HepG2 (cell line): ENCODE measurements at regions not wholly inside any gene's neighbourhood (a gene's known extent, or its start where the extent isn't known, plus 50 kb on each side); places are given as distances from the start of the nearest gene placed in this dataset.
"Not testable (repeated sequence)": the region's sequence is repeated elsewhere in the genome, so short reads cannot be mapped to it uniquely, and the experiment has no call there.

Experiments
- ATAC-seq: fragments of 200-7000 bp; cut with Tn5 transposase; 3 replicates; pipeline ENCODE4 v1.9.1; 2020; ENCODE audit warnings: mild to moderate bottlenecking, moderate library complexity
- BruUV-seq: library from RNA; stranded (reverse); fragments of 400-500 nt; replicated peaks from 2 replicates; lab custom pipeline; 2021; lab: Mats Ljungman, UMichigan
- CTCF ChIA-PET: fragments of 300-600 bp; formaldehyde crosslinking; extraction: SDS; loops from one replicate; lab custom pipeline; 2021; ENCODE audit warnings: low total read pairs, inconsistent platforms, low intra/inter-chr PET ratio; lab: Yijun Ruan, JAX
- POLR2A ChIA-PET: fragments of 350-600 bp; sonication (Branson Sonifier 250); formaldehyde crosslinking; loops from one replicate; lab custom pipeline; 2020; ENCODE audit warnings: antibody characterized with exemption, inconsistent platforms; lab: Yijun Ruan, JAX
- DNase-seq: peaks from one replicate; pipeline ENCODE4 v3.0.0-alpha.2; 2015; ENCODE audit warnings: low spot score
- FAIRE-seq: peaks from 3 replicates; lab custom pipeline; 2011; peaks lifted over from hg19 to GRCh38; lab: Jason Lieb, UNC
- H2AFZ ChIP-seq: one replicate; pipeline ENCODE4 v1.6.1; 2011; ENCODE audit warnings: low read length, inconsistent platforms
- H3K27ac ChIP-seq: fragments of 300-600 bp; 3 replicates; pipeline ENCODE4 v1.8.0; 2011; ENCODE audit warnings: mixed run types, mild to moderate bottlenecking, mixed read lengths, low read length, inconsistent platforms; ENCODE audit not compliant: insufficient read depth; ENCODE audit errors: extremely low read length
- H3K27me3 ChIP-seq, 2 experiments: fragments of 200-600 bp in 1 of 2; 2 replicates in 1 of 2; 3 replicates in 1 of 2; pipeline versions ENCODE4 v1.6.0 to v1.8.0; 2011; ENCODE audit warnings: low read length in 2 of 2, mild to moderate bottlenecking in 2 of 2, moderate library complexity in 2 of 2, inconsistent platforms in 1 of 2; ENCODE audit not compliant: insufficient read depth in 2 of 2, control insufficient read depth in 1 of 2
- H3K36me3 ChIP-seq, 2 experiments: fragments of 200-600 bp in 1 of 2; replicated peaks in 1 of 2; 2 replicates in 1 of 2; 3 replicates in 1 of 2; pipeline versions ENCODE4 v1.5.1 to v1.8.0; 2011; ENCODE audit warnings: low read length in 2 of 2, inconsistent platforms in 1 of 2; ENCODE audit not compliant: insufficient read depth in 2 of 2, control insufficient read depth in 1 of 2
- H3K4me1 ChIP-seq: 2 replicates; pipeline ENCODE4 v1.5.1; 2012; ENCODE audit warnings: low read length, inconsistent platforms; ENCODE audit not compliant: insufficient read depth
- H3K4me2 ChIP-seq: 2 replicates; pipeline ENCODE4 v1.6.0; 2011; ENCODE audit warnings: low read depth, low read length, inconsistent platforms
- H3K4me3 ChIP-seq, 3 experiments: fragments of 200-600 bp in 1 of 3; sonication (generic), shearing (Covaris generic) in 1 of 3; replicated peaks in 1 of 3; 2 replicates each; pipeline ENCODE4 v1.5.1; 2011 to 2016; ENCODE audit warnings: low read length in 3 of 3, inconsistent platforms in 2 of 3, low read depth in 2 of 3, mild to moderate bottlenecking in 2 of 3, control low read depth in 1 of 3, mixed read lengths in 1 of 3; ENCODE audit not compliant: insufficient read depth in 1 of 3
- H3K79me2 ChIP-seq: one replicate; pipeline ENCODE4 v1.6.1; 2011; ENCODE audit warnings: low read length, inconsistent platforms; ENCODE audit not compliant: insufficient read depth
- H3K9ac ChIP-seq: 2 replicates; pipeline ENCODE4 v1.6.0; 2011; ENCODE audit warnings: mild to moderate bottlenecking, low read depth, low read length, inconsistent platforms; ENCODE audit not compliant: insufficient read depth
- H3K9me3 ChIP-seq: 2 replicates; pipeline ENCODE4 v1.5.1; 2012; ENCODE audit warnings: mild to moderate bottlenecking, low read length
- H4K20me1 ChIP-seq: 2 replicates; pipeline ENCODE4 v1.6.0; 2011; ENCODE audit warnings: inconsistent platforms, mild to moderate bottlenecking, low read length, moderate library complexity; ENCODE audit not compliant: insufficient read depth
- JUN ChIP-seq: sonication (generic); formaldehyde crosslinking; IDR thresholded peaks from 2 replicates; pipeline ENCODE4 v1.4.0; 2020; ENCODE audit warnings: mild to moderate bottlenecking, missing genetic modification reagents
- MTF1 ChIP-seq: sonication (generic); formaldehyde crosslinking; IDR thresholded peaks from 2 replicates; pipeline ENCODE4 v1.5.0; 2020; ENCODE audit warnings: missing genetic modification reagents
- TBL1XR1 ChIP-seq: fragments of 150-350 bp; IDR thresholded peaks from 2 replicates; pipeline ENCODE4 v1.6.1; 2014; ENCODE audit warnings: borderline replicate concordance, low read length; ENCODE audit not compliant: partially characterized antibody
- TFDP1 ChIP-seq: IDR thresholded peaks from 2 replicates; pipeline ENCODE4 v1.6.1; 2016; ENCODE audit warnings: missing compliant biosample characterization, missing genetic modification reagents, borderline replicate concordance
- TMF1 ChIP-seq: sonication (generic); formaldehyde crosslinking; IDR thresholded peaks from 2 replicates; pipeline ENCODE4 v1.8.1; 2022; ENCODE audit warnings: low read depth, missing genetic modification reagents
- ZNF143 ChIP-seq: sonication (generic); formaldehyde crosslinking; IDR thresholded peaks from 2 replicates; pipeline ENCODE4 v1.4.0; 2020; ENCODE audit warnings: missing genetic modification reagents
- WGBS: methylation state at CpG from one replicate; pipeline ENCODE4 v1.1.6; 2017; ENCODE audit warnings: low lambda C conversion rate; 5-methylcytosine and 5-hydroxymethylcytosine counted together
- in situ Hi-C: cut with HindIII; loops from 2 replicates; pipeline ENCODE4 v1.10.0; 2017; ENCODE audit warnings: low pct_unique_long_range_greater_than_20kb; ENCODE audit not compliant: extremely low pct_ligation_motif_present
- intact Hi-C: fragments of 100-400 bp; cut with micrococcal nuclease; formaldehyde crosslinking; loops from one replicate; pipeline ENCODE4 v1.10.0; 2022; ENCODE audit not compliant: unreplicated experiment
- TF ChIP-seq, protein P1 (sequence below): sonication (generic); formaldehyde crosslinking; IDR thresholded peaks from 2 replicates; pipeline ENCODE4 v1.4.0; 2020; ENCODE audit warnings: low read depth, mild to moderate bottlenecking, missing genetic modification reagents

DNA sequence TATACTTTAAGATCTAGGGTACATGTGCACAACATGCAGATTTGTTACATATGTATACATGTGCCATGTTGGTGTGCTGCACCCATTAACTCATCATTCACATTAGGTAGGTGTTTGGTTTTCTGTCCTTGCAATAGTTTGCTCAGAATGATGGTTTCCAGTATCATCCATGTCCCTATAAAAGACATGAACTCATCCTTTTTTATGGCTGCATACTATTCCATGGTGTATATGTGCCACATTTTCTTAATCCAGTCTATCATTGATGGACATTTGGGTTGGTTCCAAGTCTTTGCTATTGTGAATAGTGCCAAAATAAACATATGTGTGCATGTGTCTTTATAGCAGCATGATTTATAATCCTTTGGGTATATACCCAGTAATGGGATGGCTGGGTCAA, 747.1 kb upstream of the MEF2C start:
- in situ Hi-C loops, ATAC-seq, H3K79me2 ChIP-seq, H2AFZ ChIP-seq, H3K9ac ChIP-seq, H3K4me2 ChIP-seq, BruUV-seq, DNase-seq, CTCF ChIA-PET, H3K27ac ChIP-seq, POLR2A ChIA-PET, H3K4me1 ChIP-seq, H3K4me3 ChIP-seq, H3K36me3 ChIP-seq, H4K20me1 ChIP-seq, intact Hi-C loops, H3K27me3 ChIP-seq, FAIRE-seq: not testable (repeated sequence)
- H3K9me3 ChIP-seq, result peaks cover 21% of the 10 kb centered on the region

GRCh38 chr5:89628876-89629635, 746.1 kb upstream of the MEF2C start:
- in situ Hi-C loops, result no loop called here
- FAIRE-seq (no peak), DNase-seq (no peak), ATAC-seq (no peak)
- no peaks in the 10 kb centered on the region for H4K20me1 ChIP-seq
- H3K36me3 ChIP-seq, result no peaks in the 10 kb centered on the region
- H3K4me2 ChIP-seq, result no peak overlapping the region
- H3K79me2 ChIP-seq, result no peaks in the 10 kb centered on the region
- CTCF ChIA-PET, result no interaction called here
- H3K4me3 ChIP-seq, result no peak overlapping the region
- no TSS peak for BruUV-seq
- H3K9me3 ChIP-seq, result peaks cover 21% of the 10 kb centered on the region
- H3K4me1 ChIP-seq, result no peaks in the 10 kb centered on the region
- intact Hi-C loops, result no loop called here
- no peaks in the 10 kb centered on the region for H3K27me3 ChIP-seq
- no peak overlapping the region for H2AFZ ChIP-seq
- POLR2A ChIA-PET, result no interaction called here
- WGBS, result 22% methylated on average over 4 of the region's 4 CpGs
- no peak overlapping the region for H3K27ac ChIP-seq
- TF ChIP-seq ZNF143 (CRISPR knock-in tag) (no peak), TBL1XR1 (no peak), TMF1 (no peak), JUN (CRISPR knock-in tag) (no peak), MTF1 (no peak), TFDP1 (CRISPR knock-in tag) (no peak)
- TF ChIP-seq, protein P1, sequence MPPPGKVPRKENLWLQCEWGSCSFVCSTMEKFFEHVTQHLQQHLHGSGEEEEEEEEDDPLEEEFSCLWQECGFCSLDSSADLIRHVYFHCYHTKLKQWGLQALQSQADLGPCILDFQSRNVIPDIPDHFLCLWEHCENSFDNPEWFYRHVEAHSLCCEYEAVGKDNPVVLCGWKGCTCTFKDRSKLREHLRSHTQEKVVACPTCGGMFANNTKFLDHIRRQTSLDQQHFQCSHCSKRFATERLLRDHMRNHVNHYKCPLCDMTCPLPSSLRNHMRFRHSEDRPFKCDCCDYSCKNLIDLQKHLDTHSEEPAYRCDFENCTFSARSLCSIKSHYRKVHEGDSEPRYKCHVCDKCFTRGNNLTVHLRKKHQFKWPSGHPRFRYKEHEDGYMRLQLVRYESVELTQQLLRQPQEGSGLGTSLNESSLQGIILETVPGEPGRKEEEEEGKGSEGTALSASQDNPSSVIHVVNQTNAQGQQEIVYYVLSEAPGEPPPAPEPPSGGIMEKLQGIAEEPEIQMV, result no peak
- no peak overlapping the region for H3K9ac ChIP-seq
